Stimulated activated naive CD4-positive, alpha-beta T cell treated with Interleukin-2 at 50 U/mL for 16 hours (primary cell): ENCODE measurements at regions not wholly inside any gene's neighbourhood (a gene's known extent, or its start where the extent isn't known, plus 50 kb on each side); places are given as distances from the start of the nearest gene placed in this dataset.

Experiments used
- DNase-seq: peaks from one replicate; lab custom pipeline; 2025; lab: John Stamatoyannopoulos, UW

DNA sequence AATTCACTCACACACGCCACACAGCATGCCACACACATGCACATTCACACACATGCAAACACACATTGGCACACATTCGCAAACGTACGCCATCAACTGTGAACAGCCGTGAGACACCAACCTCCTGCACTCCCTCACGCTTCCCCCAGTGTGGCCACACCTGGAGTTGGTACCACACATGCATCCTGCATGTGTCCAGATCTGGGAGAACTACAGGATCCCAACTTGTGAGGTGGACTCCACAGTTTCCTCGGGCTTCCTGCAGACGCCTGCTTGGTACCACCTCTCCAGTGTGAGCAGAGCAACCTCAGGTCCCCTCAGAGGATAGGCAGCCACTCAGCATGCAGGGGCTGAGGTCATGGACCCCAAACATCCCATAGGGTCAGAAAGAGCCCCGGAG is 239.0 kb downstream of the EIPR1 start:
- DNase-seq = no peak

DNA sequence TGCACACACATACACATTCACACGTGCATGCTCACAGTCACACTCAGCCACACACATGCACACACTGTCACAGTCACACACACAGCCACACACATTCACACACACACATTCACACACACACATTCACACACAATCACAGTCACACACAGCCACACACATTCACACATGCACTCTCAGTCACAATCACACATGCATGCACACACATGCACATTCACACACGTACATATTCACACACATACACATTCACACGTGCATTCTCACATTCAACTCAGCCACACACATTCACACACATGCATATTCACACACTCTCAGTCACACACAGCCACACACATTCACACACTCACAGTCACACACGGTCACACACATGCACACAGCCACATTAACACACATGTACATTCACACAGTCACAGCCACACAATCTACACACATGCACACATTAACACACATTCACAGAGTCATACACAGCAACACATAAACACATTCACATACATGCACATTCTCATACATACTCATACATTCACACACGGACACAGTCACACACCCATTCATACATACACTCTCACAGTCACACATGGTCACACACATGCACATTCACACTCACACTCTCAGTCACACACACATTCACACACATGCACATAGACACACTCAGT is 239.8 kb downstream of the EIPR1 start:
- DNase-seq = no peak

DNA sequence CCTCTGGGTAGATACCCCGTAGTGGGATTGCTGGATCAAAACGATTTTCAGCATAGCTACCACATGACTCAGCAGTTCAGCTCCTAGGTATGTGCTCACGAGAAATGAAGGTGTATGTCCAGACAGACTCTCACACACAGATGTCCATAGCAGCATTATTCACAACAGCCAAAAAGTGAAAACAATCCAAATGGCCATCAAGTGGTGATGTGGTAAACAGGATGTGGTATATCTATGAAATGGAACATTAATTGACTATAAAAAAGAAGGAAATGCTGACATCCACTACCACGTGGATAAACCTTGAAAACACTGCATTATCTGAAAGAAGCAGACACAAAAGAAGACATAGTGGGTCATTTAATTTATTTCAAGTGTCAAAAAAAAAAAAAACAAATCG is 241.9 kb downstream of the EIPR1 start:
- no peak for DNase-seq

DNA sequence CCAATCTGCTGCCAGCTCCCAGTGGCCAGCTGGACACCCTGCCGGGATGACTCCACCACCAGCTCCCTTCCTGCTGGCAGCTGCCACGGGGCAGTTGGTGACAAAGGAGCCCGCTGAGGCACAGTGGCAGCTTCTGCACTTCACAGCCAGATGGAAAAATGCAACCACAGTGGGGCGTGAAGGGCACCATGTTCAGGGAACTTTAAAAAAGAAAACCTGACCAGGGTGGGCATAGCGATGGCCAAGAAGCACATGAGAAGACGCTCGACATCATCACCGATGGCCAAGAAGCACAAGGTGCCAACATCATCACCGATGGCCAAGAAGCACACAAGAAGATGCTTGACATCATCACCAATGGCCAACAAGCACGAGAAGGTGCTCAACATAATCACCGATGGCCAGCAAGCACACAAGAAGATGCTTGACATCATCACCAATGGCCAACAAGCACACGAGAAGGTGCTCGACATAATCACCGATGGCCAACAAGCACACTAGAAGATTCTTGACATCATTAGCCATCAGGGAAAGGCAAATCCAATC is 243.5 kb downstream of the EIPR1 start:
- no peak for DNase-seq

DNA sequence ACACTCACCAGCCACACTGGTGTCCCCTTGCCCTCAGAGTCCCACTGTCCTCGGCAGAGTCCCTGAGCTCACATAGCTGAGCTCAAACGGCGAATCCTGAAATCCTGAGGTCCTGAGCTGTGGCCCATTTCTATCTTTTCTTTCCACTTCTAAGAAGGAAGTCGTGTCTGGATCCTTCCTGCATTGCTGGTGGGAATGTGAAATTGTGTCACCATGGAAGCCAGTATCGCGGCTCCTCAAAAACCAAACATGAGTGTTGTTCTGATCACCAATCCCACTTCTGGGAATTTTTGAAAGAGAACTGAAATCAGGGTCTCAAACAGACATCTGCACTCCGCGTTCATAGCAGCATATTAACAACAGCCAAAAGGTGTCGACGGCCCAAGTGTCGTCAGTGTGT is 244.7 kb downstream of the EIPR1 start:
- no peak for DNase-seq

DNA sequence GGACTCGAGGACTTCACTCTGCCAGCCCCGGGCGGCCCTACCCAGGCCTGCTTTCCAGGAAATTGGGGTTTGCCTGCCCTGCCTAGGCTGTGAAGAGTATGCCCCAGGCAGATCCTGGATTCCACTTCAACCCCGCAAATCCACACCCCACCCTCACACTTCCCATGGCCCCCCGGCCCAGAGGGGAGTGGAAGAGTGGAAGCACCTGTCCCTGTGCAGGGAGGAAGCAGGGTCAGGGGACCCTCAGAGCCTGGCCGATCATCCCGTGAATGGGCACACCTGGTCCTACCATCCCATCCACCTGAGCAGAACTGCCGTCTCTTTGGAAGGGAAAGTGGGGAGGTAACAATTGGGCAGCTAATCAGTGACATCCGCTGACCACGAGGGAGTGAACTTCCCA is 245.2 kb downstream of the EIPR1 start:
- DNase-seq = no peak

DNA sequence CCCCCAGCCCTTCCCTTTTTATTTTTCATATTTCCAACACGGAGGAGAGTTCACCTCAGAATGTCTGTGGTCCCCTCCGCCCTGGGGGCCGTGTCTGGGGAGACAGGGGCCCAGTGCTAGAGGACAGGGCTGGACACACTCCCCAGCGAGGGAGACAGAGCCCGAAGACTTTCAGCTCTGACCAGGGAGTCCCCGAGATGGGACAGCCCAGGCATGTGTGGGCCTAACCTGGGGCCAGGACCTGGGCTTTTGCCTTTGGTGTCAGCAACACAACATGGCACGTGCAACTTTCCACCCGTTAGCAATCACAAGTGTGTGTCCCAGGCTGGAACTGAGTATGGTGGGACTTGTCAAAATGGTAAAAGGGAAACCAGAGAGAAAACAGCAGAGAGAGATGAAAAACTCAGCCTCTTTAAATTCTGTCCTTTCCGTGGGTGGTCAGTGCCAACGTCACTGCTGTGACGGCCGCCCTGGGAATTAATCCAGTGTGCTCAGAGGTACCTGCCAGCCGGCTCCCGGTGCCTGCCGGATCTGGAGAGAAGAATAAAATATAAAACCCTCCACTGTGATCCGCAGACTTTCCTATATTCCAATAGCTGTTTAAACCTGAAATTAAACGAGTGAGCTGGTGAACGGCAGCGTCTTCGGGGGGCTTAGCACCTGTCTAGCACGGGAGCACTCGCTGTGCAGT is 245.8 kb downstream of the EIPR1 start:
- DNase-seq = no peak

DNA sequence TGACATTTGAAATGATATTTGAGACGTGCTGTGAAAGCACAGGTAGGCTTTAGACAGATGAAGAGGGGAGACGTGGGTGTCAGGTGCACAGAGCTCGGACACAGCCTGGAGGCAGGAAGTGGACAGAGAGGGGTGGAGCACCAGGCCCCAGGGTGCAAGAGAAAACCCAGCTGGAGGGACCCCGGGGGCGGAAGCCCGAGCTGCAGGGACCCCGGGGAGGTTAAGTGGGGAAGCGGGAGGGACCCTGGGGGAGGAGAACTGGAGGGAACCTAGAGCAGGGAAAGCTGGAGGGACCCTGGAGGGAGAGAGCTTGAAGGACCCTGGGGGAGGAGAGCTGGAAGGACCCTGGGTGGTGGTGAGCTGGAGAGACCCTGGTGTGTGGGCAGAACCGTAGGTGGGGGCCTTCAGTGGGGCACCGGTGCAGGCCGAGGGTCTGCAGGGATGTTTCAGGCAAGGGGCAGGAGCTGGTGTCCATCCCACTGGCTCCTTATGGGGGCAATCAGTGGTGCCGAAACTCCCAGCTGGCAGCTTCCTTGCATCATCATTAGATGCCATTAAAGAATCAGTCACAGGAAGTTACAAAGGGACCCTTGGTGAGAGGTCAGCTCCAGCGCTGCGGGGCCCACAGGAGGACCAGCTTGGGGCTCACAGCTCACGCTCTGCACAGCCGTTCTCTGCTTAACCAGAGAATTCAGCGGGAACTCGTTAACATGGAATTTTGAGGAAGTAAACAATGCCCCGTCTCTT is 246.6 kb downstream of the EIPR1 start:
- DNase-seq = no peak

DNA sequence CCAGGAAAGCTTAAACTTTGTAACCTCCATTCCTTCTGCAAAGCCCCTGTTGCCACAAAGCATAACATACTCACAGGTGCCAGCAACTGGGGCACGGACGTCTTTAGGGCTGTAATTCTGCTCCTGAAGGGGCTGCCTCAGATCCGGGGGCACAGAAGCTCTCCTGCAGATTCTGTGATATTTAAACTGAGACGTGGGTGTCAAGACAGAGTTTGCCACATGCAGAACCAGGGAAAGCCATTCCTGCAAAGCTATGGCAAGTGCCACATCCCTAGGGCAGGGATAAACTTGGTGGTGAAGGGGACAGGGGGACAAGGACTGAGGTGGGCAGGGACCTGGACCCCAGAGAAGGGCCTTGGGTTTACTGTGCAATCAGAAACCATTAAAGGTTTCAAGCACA is 247.2 kb downstream of the EIPR1 start:
- DNase-seq = no peak

DNA sequence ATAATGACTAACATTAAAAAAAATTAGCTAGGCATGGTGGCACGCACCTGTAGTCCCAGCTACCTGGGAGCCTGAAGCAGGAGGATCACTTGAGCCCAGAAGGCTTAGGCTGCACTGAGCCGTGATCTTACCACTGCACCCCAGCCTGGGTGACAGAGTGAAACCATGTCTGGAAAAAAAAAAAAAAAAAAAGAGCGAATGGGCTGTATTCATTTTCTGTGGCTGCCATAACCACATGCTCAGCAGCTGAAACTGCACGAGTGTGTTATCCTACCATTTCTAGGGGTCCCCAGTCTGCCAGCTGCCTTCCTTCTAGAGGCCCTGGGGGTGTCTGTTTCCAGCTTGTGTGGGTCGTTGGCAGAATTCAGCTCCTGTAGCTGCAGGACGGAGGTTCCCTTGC is 247.8 kb downstream of the EIPR1 start:
- DNase-seq = no peak

DNA sequence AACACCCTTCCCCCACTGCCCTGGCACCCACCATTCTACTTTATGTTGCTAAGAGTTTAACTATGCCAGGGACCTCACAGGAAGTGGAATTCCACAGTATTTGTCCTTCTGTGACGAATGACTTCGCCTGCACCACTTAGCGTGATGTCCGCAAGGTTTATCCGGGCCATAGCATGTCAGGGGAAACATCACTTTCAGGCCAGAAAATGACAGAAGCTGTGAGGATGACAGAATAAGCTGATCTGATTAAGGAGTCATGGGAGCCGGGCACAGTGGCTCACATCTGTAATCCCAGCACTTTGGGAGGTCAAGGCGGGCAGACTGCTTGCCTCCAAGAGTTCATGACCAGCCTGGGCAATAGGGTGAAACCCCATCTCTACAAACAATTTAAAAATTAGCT is 248.8 kb downstream of the EIPR1 start:
- no peak for DNase-seq

DNA sequence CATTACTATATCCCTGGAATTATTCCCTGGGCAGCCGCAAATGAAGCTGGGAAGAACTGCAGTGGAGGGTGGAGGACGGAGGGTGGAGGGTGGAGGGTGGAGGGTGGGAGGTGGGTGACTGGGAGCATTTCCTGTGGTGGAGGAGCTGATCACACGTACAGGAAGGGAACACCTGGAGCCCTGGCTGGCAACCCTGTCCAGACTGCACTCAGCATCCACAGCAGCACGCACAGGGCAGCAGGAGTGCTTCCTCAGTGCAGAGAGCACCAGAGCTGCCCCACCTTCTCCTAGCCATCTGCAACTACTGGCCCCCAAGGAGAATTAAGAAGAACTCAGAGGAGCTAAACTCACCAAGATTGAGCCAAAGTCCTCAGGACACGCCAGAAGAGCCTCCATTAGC is 249.9 kb downstream of the EIPR1 start:
- DNase-seq = no peak

DNA sequence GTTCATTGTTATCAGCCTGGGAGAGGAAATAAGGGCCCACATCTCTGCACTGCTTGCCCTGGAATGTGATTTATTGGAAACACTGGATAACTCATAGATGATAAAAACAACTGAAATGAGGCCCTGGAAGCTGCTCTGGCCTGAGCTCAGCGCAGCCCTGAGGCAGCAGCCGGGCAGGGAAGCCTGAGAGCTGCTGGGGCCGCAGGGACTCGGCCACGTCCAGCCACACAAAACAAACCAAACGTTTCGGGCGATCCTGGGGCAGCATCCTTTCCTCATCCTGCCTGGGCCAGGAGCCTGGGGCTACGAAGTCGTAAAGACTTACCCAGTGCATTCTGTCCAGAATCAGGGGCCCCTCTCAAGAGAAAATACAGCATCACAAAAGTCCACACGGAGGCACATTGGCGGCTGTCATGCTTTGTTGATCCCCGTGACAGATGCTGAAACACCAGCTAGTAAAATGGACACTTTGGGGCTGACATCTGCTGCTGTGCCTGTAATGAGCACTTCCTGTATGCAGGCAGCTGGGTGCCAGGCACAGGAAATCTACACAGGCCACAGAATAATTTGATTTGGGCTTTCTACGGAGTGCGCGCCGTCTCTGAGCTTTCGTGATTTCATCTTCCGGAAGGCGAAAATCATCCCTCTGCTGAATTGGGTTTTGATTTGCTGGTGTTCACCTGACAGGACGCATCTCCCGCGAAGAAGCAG is 250.6 kb downstream of the EIPR1 start:
- DNase-seq = no peak

DNA sequence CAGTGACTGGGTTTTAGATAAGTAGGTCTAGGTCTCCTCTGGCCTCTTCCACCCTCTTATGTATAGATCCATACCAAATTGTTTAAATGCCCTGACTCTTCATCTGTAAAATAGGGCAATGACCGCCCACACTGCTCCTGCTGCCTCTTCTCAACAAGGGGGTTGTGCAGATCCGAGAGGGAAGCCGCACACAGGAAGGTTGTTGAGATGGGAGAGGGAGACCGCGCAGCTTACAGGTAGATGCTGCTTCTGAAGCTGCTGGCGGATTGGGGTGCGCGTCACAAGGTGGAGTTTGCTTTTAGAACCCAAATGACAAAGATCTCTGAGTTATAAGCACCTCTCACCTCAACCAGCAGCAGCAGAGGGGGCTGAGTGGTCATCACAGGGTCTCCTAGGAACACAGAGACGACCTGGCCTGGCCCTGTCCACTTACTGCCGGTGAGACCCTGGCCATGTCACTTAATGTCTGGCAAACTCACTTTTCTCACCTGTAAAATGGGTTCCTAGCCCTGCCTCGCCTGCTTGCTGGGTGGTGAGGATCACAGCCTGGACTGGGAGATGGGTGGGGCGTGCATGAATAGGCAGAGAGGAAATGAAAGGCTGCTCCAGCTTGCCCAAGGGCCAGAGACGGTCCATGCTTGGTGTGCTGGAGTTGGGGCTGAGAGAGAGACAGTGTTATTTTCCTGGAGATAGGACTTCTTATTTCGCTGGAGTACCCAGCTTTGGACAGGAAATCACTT is 251.3 kb downstream of the EIPR1 start:
- DNase-seq = no peak

DNA sequence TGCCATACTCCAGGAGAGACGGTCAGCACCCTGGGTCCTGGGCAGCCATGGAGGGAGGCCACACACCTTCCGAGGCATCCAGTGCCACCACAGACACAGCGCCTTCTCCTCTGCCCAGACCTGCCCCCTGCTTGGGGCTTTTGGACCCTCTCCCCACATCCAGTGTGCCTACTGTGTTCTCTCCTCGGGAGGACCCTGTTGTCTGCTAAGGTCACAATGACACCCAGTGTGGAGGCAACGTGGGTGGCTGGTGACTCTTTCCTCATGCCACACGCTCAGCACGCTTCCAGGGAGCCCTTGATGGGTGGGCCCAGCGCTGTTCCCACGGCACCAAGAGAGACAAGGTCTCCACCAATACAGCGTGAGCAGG is 251.9 kb downstream of the EIPR1 start:
- DNase-seq = no peak

DNA sequence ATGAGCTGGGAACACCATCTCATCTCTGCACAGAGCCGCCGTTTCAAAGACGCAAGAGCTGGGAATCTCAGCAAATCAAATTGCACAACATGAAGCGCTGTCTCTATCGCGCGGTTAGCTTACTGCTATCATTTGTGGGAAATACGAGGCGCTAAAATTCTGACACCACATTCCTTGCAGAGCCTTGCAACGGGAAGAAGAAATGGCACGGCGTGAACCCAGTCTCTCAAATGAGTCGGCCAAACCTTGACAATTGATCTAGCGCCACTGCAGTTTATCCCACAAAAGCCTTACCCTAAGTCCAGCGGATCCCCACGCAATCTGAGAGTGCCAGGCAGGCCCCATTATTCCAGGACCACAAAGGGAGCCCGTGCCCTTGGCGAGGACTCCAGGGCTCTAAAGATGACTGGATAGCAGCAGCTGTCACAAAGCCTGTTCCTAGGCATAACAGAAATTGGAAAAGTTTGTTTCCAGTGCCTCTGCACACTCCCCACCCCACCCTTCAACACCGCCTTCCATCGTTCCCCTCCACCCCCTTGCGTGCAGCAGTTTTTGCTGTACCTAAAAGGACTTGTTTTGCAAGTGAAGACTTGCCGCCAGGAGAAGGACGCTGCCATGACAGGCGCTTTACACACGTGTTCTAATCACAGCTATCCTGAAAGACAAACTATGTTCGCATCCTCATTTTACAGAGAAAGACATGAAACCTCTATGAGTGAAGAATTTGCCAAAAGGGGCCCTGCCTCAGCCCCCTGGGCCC is 252.4 kb downstream of the EIPR1 start:
- DNase-seq = no peak

DNA sequence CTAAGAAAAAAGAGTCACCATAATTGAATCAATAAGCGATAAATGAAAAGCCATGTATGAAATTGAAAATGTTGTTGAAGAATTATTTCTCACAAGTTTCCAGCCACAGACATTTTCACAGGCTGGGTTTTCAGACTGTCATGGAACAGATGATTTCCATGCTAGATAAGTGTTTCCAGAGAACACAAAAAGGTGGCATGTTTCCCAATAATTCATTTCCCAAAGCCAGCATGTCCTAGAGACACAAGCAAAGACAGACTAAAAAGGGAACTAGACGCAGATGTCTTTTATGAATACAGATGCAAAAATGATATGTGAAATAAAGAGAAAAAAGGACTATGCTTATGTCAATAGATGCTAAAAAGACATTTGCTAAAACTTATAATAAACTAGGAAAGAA is 255.1 kb downstream of the EIPR1 start:
- DNase-seq = no peak

DNA sequence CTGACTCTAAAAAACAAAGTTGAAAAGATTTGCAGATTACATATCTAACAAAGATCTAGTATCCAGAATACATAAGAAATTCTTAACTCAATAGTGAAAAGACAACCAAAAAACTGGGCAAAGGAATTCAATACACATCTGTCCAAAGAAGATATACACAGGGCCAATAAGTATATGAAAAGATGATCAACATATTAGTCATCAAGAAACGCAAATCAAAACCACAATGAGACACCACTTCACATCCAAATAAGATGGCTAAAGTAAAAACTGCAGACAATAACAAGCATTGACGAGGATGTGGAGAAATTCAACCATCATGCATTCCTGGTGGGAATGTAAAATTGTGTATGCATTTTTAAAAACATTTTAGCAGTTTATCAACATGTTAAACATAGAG is 256.0 kb downstream of the EIPR1 start:
- no peak for DNase-seq

DNA sequence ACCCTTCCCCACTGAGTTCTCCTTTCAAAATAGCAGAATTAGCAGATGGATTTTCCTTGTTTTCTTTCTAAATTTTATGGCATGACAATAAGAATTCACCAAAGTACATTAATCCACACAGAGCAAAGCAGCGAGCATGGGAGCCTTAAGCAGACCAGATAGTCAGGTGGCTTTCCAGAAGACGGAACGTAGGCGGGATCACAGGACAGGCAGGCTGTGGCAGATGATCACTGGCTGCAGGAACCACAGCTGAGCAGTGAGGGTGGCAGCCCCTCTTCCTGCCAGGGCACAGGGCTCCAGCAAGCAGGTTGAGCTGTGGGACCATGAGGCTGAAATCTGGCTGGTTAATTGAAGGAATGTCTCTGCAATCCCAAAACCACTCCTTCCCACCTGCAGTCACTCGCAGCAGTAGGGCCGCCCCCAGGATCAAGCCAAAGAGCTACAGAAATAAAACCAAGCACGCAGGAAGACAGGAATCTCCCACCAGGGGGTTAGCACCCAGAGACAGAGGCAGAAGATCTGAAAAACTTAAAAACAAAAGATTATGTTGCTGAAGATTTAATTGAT is 259.9 kb downstream of the EIPR1 start:
- no peak for DNase-seq

DNA sequence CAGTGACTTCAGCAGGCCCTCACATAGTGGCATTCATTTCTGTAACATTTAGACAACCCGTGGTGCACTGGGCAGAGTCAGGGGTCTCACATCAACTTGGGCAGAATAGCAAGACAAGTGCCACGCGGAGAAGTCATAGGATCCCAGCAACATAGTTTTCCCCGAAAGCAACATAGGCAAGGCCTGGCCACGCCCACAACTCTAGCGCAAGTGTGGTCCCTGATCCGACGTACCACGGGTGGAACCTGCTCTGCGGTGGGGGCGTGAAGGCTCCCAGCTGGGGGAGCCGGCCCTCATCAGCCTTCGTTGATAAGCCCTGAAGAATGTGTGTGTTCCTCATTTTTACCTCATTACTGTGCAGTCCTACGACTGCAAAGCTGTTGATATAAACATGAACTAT is 261.2 kb downstream of the EIPR1 start:
- no peak for DNase-seq
